K562 (cell line): ENCODE measurements at regions not wholly inside any gene's neighbourhood (a gene's known extent, or its start where the extent isn't known, plus 50 kb on each side); places are given as distances from the start of the nearest gene placed in this dataset.

Experiments used
- ATAC-seq: fragments of 200-7000 bp; cut with Tn5 transposase; 3 replicates; pipeline ENCODE4 v1.9.1; 2020; ENCODE audit warnings: moderate library complexity
- BruUV-seq: library from RNA; stranded (reverse); fragments of 400-500 nt; replicated peaks from 2 replicates; lab custom pipeline; 2021; lab: Mats Ljungman, UMichigan
- CTCF ChIA-PET: fragments of 300-600 bp; formaldehyde crosslinking; extraction: SDS; loops from one replicate; lab custom pipeline; 2021; ENCODE audit warnings: low intra/inter-chr PET ratio; lab: Yijun Ruan, JAX
- POLR2A ChIA-PET: fragments of 300-600, 350-650 bp; sonication (Branson Sonifier 250); formaldehyde crosslinking; extraction: SDS; loops from one replicate; lab custom pipeline; 2021; ENCODE audit warnings: antibody characterized with exemption, inconsistent platforms; lab: Yijun Ruan, JAX
- DNase-seq, 4 experiments: peaks; one replicate each; pipeline versions ENCODE4 v3.0.0 to v3.0.0-alpha.2; 2011 to 2018; ENCODE audit warnings: low spot score in 3 of 4, mixed read lengths in 3 of 4; ENCODE audit errors: extremely low read depth in 1 of 4
- FAIRE-seq: peaks from 2 replicates; lab custom pipeline; 2011; peaks lifted over from hg19 to GRCh38; lab: Jason Lieb, UNC
- H2AFZ ChIP-seq: 2 replicates; pipeline ENCODE4 v1.6.0; 2011; ENCODE audit warnings: low read depth, low read length, control low read depth, inconsistent platforms
- H3K27ac ChIP-seq: fragments of 200-600 bp; 3 replicates; pipeline ENCODE4 v1.8.0; 2011; ENCODE audit warnings: low read depth, mild to moderate bottlenecking, control low read depth, inconsistent platforms, low read length, moderate library complexity, mixed read lengths; ENCODE audit errors: extremely low read depth
- H3K27me3 ChIP-seq, 2 experiments: fragments of 300-600 bp in 1 of 2; 2 replicates in 1 of 2; 3 replicates in 1 of 2; pipeline versions ENCODE4 v1.6.0 to v1.8.0; 2011; ENCODE audit warnings: inconsistent platforms in 2 of 2, low read length in 2 of 2, mild to moderate bottlenecking in 1 of 2, mixed read lengths in 1 of 2, moderate library complexity in 1 of 2; ENCODE audit not compliant: control insufficient read depth in 2 of 2, insufficient read depth in 2 of 2
- H3K36me3 ChIP-seq: fragments of 300-600 bp; 3 replicates; pipeline ENCODE4 v1.8.0; 2011; ENCODE audit warnings: mild to moderate bottlenecking, low read length, inconsistent platforms; ENCODE audit not compliant: control insufficient read depth, insufficient read depth
- H3K4me1 ChIP-seq, 2 experiments: fragments of 200-600 bp in 1 of 2; replicated peaks in 1 of 2; 2 replicates in 1 of 2; 3 replicates in 1 of 2; pipeline versions ENCODE4 v1.5.1 to v1.8.0; 2011; ENCODE audit warnings: inconsistent platforms in 2 of 2, low read length in 2 of 2, mild to moderate bottlenecking in 1 of 2, mixed read lengths in 1 of 2, moderate library complexity in 1 of 2; ENCODE audit not compliant: control insufficient read depth in 2 of 2, insufficient read depth in 2 of 2
- H3K4me2 ChIP-seq: 2 replicates; pipeline ENCODE4 v1.6.1; 2011; ENCODE audit warnings: low read length, control low read depth, inconsistent platforms, mixed read lengths; ENCODE audit not compliant: insufficient read depth
- H3K4me3 ChIP-seq: fragments of 200-600 bp; sonication (generic), shearing (Covaris generic); 2 replicates; pipeline ENCODE4 v1.5.1; 2016; ENCODE audit warnings: control low read depth, inconsistent platforms
- H3K79me2 ChIP-seq: fragments of 200-600 bp; 3 replicates; pipeline ENCODE4 v1.8.0; 2011; ENCODE audit warnings: low read length, inconsistent platforms; ENCODE audit not compliant: control insufficient read depth, insufficient read depth
- H3K9ac ChIP-seq, 2 experiments: 2 replicates each; pipeline versions ENCODE4 v1.6.0 to v1.6.1; 2011; ENCODE audit warnings: low read depth in 2 of 2, low read length in 2 of 2, control low read depth in 1 of 2, inconsistent platforms in 1 of 2, mild to moderate bottlenecking in 1 of 2, mixed read lengths in 1 of 2; ENCODE audit not compliant: insufficient read depth in 1 of 2
- H3K9me1 ChIP-seq: one replicate; pipeline ENCODE4 v1.6.0; 2011; ENCODE audit warnings: inconsistent platforms, mild to moderate bottlenecking, low read length, moderate library complexity; ENCODE audit not compliant: control insufficient read depth, insufficient read depth
- H3K9me3 ChIP-seq: replicated peaks from 2 replicates; pipeline ENCODE4 v1.5.1; 2011; ENCODE audit warnings: low read depth, low read length, inconsistent platforms; ENCODE audit not compliant: control insufficient read depth, insufficient read depth
- H4K20me1 ChIP-seq: replicated peaks from 2 replicates; pipeline ENCODE4 v1.6.1; 2011; ENCODE audit warnings: low read length, inconsistent platforms, mixed read lengths; ENCODE audit not compliant: control insufficient read depth, insufficient read depth
- DMBX1 ChIP-seq: fragments of 250-450 bp; sonication (Bioruptor Pico); IDR thresholded peaks from 2 replicates; pipeline ENCODE4 v1.8.0; 2022; ENCODE audit warnings: inconsistent platforms, mild to moderate bottlenecking, moderate library complexity, borderline replicate concordance
- NFXL1 ChIP-seq: fragments of 450-650 bp; formaldehyde crosslinking; IDR thresholded peaks from 2 replicates; pipeline ENCODE4 v1.4.0; 2021; ENCODE audit warnings: mild to moderate bottlenecking
- SNAPC5 ChIP-seq: fragments of 250-450 bp; sonication (Bioruptor Pico); IDR thresholded peaks from 2 replicates; pipeline ENCODE4 v1.8.0; 2021; ENCODE audit warnings: moderate library complexity, mild to moderate bottlenecking, inconsistent platforms
- STAG1 ChIP-seq: sonication (generic); formaldehyde crosslinking; IDR thresholded peaks from 2 replicates; pipeline ENCODE4 v1.5.0; 2020; ENCODE audit warnings: missing genetic modification reagents, borderline replicate concordance
- ZFP36 ChIP-seq: fragments of 150-350 bp; IDR thresholded peaks from 2 replicates; pipeline ENCODE4 v1.6.1; 2018; ENCODE audit warnings: low read length, low read depth; ENCODE audit not compliant: partially characterized antibody
- ZNF347 ChIP-seq: fragments of 450-650 bp; formaldehyde crosslinking; IDR thresholded peaks from 2 replicates; pipeline ENCODE4 v1.4.0; 2020; ENCODE audit warnings: low read depth, mild to moderate bottlenecking, moderate library complexity
- WGBS: fragments of 100-300 bp; shearing (Covaris generic); methylation state at CpG from one replicate; pipeline ENCODE4 v1.1.6; 2016; ENCODE audit warnings: low coverage, mixed read lengths; ENCODE audit not compliant: insufficient coverage; ENCODE audit errors: missing lambda C conversion rate; 5-methylcytosine and 5-hydroxymethylcytosine counted together
- in situ Hi-C: fragments of 300-500 bp; cut with MboI; formaldehyde crosslinking; loops from 4 replicates; pipeline ENCODE4 v1.15.0; 2018; ENCODE audit warnings: inconsistent platforms, mixed read lengths
- intact Hi-C: fragments of 100-400 bp; cut with micrococcal nuclease; formaldehyde crosslinking; loops from 2 replicates; pipeline ENCODE4 v1.14.2; 2022
- TF ChIP-seq, protein P1 (sequence below): fragments of 250-450 bp; sonication (Bioruptor Pico); IDR thresholded peaks from 2 replicates; pipeline ENCODE4 v1.5.0; 2021
- TF ChIP-seq, protein P2 (sequence below): fragments of 250-450 bp; sonication (Bioruptor Pico); IDR thresholded peaks from 2 replicates; pipeline ENCODE4 v1.5.0; 2021; ENCODE audit warnings: mild to moderate bottlenecking, moderate library complexity
- TF ChIP-seq, protein P3 (sequence below): fragments of 450-650 bp; IDR thresholded peaks from 2 replicates; pipeline ENCODE4 v1.6.1; 2016; ENCODE audit warnings: low read depth

DNA sequence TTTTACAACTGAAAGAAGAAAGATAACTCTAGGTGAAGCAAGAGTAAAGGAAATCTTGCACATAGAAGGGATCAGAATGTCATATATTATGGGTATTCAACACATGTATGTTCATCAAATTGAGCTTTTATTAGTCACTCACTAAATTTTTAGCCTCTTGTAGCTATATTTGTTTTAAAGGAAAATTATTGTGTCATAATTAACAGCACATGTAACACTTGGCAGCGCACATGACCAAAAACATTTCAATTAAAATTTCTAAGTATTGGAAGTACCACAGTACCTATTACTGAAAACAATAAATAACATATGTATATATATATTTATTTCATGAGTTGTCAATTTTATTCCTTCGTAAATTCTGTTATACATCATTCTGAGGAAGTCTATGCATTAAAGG lies 2800.4 kb downstream of the PCDH9 start:
- H3K9me3 ChIP-seq = no peaks in the 10 kb centered on the region
- ATAC-seq = no peak
- H3K36me3 ChIP-seq = no peaks in the 10 kb centered on the region
- no peaks in the 10 kb centered on the region for H3K4me1 ChIP-seq
- no peaks in the 10 kb centered on the region for H3K9me1 ChIP-seq
- H4K20me1 ChIP-seq = no peaks in the 10 kb centered on the region
- no TSS peak for BruUV-seq
- no peak overlapping the region for H3K9ac ChIP-seq
- 3% methylated on average over 2 of the region's 2 CpGs for WGBS
- no peak overlapping the region for H3K4me3 ChIP-seq
- no peak overlapping the region for H3K4me2 ChIP-seq
- no peak overlapping the region for H3K27ac ChIP-seq
- CTCF ChIA-PET = no interaction called here
- no peak overlapping the region for H2AFZ ChIP-seq
- H3K27me3 ChIP-seq = no peaks in the 10 kb centered on the region
- intact Hi-C loops = no loop called here
- POLR2A ChIA-PET = no interaction called here
- FAIRE-seq = no peak
- no peaks in the 10 kb centered on the region for H3K79me2 ChIP-seq
- no peak for DNase-seq
- in situ Hi-C loops = no loop called here
- no peak for TF ChIP-seq ZNF347
- TF ChIP-seq, protein P1, sequence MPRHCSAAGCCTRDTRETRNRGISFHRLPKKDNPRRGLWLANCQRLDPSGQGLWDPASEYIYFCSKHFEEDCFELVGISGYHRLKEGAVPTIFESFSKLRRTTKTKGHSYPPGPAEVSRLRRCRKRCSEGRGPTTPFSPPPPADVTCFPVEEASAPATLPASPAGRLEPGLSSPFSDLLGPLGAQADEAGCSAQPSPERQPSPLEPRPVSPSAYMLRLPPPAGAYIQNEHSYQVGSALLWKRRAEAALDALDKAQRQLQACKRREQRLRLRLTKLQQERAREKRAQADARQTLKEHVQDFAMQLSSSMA (CRISPR knock-in tag) = no peak
- TF ChIP-seq ZFP36 = no peak
- TF ChIP-seq, protein P2, sequence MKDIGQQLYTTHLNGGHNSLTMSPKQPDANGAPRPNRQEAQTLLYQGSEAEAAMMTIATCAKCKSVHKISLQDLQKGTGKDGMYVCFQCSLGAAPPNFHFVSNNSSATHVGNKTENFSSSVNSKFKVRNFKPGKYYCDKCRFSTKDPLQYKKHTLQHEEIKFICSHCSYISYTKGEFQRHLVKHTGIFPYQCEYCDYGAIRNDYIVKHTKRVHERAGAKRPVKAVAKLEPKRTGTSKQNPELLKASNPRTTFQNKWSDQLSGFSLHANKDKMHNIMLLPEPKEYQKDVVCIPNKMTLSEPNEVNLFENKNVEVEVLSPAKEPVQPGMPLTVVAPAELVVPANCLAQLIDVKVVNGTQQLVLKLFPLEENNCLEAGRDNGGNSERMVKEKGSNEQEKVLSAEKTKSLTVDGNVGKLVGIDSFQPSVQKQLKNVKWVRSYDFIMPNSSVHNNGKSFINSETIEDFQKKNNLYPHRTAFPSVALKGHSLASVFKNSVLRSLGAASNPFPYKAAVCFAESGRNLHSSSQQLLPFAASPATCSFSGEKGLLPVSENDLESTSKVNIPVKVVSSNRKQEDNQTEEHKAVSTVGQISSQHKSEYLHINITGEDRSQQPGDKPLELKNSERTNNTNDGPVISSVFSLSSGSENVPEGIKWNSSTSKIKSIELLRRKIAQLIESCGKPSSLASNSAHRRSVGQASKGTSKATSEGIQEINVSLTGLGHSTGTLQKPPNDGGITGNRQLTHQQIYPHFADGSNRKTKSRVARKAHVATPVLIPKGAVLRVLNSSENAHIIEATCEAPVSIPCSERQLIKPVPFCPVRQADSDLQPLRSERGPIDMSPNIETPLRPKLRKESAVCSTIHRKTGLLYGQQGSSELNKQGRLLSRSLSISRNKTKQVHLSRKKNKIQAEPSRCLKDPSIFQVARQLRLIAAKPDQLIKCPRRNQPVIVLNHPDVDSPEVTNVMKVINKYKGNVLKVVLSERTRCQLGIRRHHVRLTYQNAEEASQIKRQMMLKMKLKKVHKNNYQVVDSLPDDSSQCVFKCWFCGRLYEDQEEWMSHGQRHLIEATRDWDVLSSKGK = no peak
- TF ChIP-seq STAG1 = no peak
- no peak for TF ChIP-seq NFXL1 (CRISPR knock-in tag)
- TF ChIP-seq, protein P3, sequence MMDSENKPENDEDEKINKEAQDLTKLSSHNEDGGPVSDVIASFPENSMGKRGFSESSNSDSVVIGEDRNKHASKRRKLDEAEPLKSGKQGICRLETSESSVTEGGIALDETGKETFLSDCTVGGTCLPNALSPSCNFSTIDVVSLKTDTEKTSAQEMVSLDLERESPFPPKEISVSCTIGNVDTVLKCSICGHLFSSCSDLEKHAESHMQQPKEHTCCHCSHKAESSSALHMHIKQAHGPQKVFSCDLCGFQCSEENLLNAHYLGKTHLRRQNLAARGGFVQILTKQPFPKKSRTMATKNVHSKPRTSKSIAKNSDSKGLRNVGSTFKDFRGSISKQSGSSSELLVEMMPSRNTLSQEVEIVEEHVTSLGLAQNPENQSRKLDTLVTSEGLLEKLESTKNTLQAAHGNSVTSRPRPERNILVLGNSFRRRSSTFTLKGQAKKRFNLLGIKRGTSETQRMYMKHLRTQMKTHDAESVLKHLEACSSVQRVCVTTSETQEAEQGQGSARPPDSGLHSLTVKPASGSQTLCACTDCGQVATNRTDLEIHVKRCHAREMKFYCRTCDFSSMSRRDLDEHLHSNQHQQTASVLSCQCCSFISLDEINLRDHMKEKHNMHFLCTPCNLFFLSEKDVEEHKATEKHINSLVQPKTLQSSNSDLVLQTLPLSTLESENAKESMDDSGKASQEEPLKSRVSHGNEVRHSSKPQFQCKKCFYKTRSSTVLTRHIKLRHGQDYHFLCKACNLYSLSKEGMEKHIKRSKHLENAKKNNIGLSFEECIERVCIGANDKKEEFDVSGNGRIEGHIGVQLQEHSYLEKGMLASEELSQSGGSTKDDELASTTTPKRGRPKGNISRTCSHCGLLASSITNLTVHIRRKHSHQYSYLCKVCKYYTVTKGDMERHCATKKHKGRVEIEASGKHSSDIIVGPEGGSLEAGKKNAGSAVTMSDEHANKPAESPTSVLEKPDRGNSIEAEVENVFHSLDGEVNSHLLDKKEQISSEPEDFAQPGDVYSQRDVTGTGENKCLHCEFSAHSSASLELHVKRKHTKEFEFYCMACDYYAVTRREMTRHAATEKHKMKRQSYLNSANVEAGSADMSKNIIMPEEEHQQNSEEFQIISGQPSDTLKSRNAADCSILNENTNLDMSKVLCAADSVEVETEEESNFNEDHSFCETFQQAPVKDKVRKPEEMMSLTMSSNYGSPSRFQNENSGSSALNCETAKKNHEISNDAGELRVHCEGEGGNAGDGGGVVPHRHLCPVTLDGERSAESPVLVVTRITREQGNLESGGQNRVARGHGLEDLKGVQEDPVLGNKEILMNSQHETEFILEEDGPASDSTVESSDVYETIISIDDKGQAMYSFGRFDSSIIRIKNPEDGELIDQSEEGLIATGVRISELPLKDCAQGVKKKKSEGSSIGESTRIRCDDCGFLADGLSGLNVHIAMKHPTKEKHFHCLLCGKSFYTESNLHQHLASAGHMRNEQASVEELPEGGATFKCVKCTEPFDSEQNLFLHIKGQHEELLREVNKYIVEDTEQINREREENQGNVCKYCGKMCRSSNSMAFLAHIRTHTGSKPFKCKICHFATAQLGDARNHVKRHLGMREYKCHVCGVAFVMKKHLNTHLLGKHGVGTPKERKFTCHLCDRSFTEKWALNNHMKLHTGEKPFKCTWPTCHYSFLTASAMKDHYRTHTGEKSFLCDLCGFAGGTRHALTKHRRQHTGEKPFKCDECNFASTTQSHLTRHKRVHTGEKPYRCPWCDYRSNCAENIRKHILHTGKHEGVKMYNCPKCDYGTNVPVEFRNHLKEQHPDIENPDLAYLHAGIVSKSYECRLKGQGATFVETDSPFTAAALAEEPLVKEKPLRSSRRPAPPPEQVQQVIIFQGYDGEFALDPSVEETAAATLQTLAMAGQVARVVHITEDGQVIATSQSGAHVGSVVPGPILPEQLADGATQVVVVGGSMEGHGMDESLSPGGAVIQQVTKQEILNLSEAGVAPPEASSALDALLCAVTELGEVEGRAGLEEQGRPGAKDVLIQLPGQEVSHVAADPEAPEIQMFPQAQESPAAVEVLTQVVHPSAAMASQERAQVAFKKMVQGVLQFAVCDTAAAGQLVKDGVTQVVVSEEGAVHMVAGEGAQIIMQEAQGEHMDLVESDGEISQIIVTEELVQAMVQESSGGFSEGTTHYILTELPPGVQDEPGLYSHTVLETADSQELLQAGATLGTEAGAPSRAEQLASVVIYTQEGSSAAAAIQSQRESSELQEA = no peak
- TF ChIP-seq SNAPC5 (CRISPR knock-in tag) = no peak
- no peak for TF ChIP-seq DMBX1
